ENCODE measurements at regions not wholly inside any gene's neighbourhood (a gene's known extent, or its start where the extent isn't known, plus 50 kb on each side); places are given as distances from the start of the nearest gene placed in this dataset.

GRCh38 chr5:23028445-23029021, 175.4 kb upstream of the CDH12 start:
- Mint-ChIP-seq H3K27me3 (no peaks in the 10 kb centered on the region), H3K4me3 (no peak overlapping the region), H3K9me3 (ENCODE audit: insufficient read depth) (no peaks in the 10 kb centered on the region), H3K4me1 (no peaks in the 10 kb centered on the region), H3K27ac (no peak overlapping the region)
- ATAC-seq (ENCODE audit: low read depth) = no peak
- no CpG with 5 or more reads among the region's 3 CpGs for WGBS (ENCODE audit: insufficient coverage)
- DNase-seq = no peak
- Histone ChIP-seq H3K27me3 (replicated peaks in 1 of 4; ENCODE audit: control extremely low read depth in 1 of 4, control insufficient read depth in 3 of 4, insufficient read depth in 4 of 4, low read length in 3 of 4) (no peaks in the 10 kb centered on the region), H2AFZ (ENCODE audit: insufficient read depth, low read depth, low read length, poor library complexity, severe bottlenecking) (no peak overlapping the region), H3K27ac (ENCODE audit: low read length in 2 of 2) (no peak overlapping the region), H3K4me1 (ENCODE audit: control insufficient read depth in 2 of 2, insufficient read depth in 2 of 2, low read length in 2 of 2) (no peaks in the 10 kb centered on the region), H3K4me3 (ENCODE audit: control extremely low read depth in 1 of 5, extremely low read depth in 1 of 5, insufficient read depth in 1 of 5, low read depth in 2 of 5, low read length in 4 of 5) (no peak overlapping the region), H3K9ac (ENCODE audit: low read length) (no peak overlapping the region), H3K79me2 (ENCODE audit: control insufficient read depth, insufficient read depth, low read length) (no peaks in the 10 kb centered on the region), H3K36me3 (replicated peaks in 1 of 2; ENCODE audit: control extremely low read depth in 1 of 2, control insufficient read depth in 1 of 2, extremely low read depth in 1 of 2, insufficient read depth in 2 of 2, low read length in 1 of 2) (no peaks in the 10 kb centered on the region), H3K9me3 (ENCODE audit: control extremely low read depth in 1 of 3, control insufficient read depth in 2 of 3, insufficient read depth in 1 of 3, low read length in 2 of 3) (no peaks in the 10 kb centered on the region), H4K20me1 (ENCODE audit: control insufficient read depth, insufficient read depth, low read length, poor library complexity, severe bottlenecking) (no peaks in the 10 kb centered on the region), H3K4me2 (replicated peaks; ENCODE audit: low read depth, low read length, poor library complexity, severe bottlenecking) (no peak overlapping the region)
- POLR2A ChIA-PET = no interaction called here
- CTCF ChIA-PET = no interaction called here
- intact Hi-C loops (cut with micrococcal nuclease) = no loop called here
- TF ChIP-seq, protein P1, sequence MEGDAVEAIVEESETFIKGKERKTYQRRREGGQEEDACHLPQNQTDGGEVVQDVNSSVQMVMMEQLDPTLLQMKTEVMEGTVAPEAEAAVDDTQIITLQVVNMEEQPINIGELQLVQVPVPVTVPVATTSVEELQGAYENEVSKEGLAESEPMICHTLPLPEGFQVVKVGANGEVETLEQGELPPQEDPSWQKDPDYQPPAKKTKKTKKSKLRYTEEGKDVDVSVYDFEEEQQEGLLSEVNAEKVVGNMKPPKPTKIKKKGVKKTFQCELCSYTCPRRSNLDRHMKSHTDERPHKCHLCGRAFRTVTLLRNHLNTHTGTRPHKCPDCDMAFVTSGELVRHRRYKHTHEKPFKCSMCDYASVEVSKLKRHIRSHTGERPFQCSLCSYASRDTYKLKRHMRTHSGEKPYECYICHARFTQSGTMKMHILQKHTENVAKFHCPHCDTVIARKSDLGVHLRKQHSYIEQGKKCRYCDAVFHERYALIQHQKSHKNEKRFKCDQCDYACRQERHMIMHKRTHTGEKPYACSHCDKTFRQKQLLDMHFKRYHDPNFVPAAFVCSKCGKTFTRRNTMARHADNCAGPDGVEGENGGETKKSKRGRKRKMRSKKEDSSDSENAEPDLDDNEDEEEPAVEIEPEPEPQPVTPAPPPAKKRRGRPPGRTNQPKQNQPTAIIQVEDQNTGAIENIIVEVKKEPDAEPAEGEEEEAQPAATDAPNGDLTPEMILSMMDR (IDR thresholded peaks at IDR 0.05) = no peak
- no peak for TF ChIP-seq EZH2 (IDR thresholded peaks at IDR 0.05; ENCODE audit: borderline replicate concordance, insufficient read depth, low read depth, low read length, poor library complexity, severe bottlenecking)

- Histone ChIP-seq H3K9me3 (ENCODE audit: control extremely low read depth in 1 of 3, control insufficient read depth in 2 of 3, insufficient read depth in 1 of 3, low read length in 2 of 3) (no peaks in the 10 kb centered on the region), H3K36me3 (replicated peaks in 1 of 2; ENCODE audit: control extremely low read depth in 1 of 2, control insufficient read depth in 1 of 2, extremely low read depth in 1 of 2, insufficient read depth in 2 of 2, low read length in 1 of 2) (no peaks in the 10 kb centered on the region), H3K27ac (ENCODE audit: low read length in 2 of 2) (no peak overlapping the region), H3K4me2 (replicated peaks; ENCODE audit: low read depth, low read length, poor library complexity, severe bottlenecking) (no peak overlapping the region), H3K79me2 (ENCODE audit: control insufficient read depth, insufficient read depth, low read length) (no peaks in the 10 kb centered on the region), H4K20me1 (ENCODE audit: control insufficient read depth, insufficient read depth, low read length, poor library complexity, severe bottlenecking) (no peaks in the 10 kb centered on the region), H3K4me3 (ENCODE audit: control extremely low read depth in 1 of 5, extremely low read depth in 1 of 5, insufficient read depth in 1 of 5, low read depth in 2 of 5, low read length in 4 of 5) (no peak overlapping the region), H3K4me1 (ENCODE audit: control insufficient read depth in 2 of 2, insufficient read depth in 2 of 2, low read length in 2 of 2) (no peaks in the 10 kb centered on the region), H2AFZ (ENCODE audit: insufficient read depth, low read depth, low read length, poor library complexity, severe bottlenecking) (no peak overlapping the region), H3K9ac (ENCODE audit: low read length) (no peak overlapping the region), H3K27me3 (replicated peaks in 1 of 4; ENCODE audit: control extremely low read depth in 1 of 4, control insufficient read depth in 3 of 4, insufficient read depth in 4 of 4, low read length in 3 of 4) (no peaks in the 10 kb centered on the region)
- TF ChIP-seq EZH2 (IDR thresholded peaks at IDR 0.05; ENCODE audit: borderline replicate concordance, insufficient read depth, low read depth, low read length, poor library complexity, severe bottlenecking) = no peak
- Mint-ChIP-seq H3K4me1 (no peaks in the 10 kb centered on the region), H3K27ac (no peak overlapping the region), H3K4me3 (no peak overlapping the region), H3K27me3 (no peaks in the 10 kb centered on the region), H3K9me3 (ENCODE audit: insufficient read depth) (peaks cover 1% of the 10 kb centered on the region)
- DNase-seq = no peak
- intact Hi-C loops (cut with micrococcal nuclease) = no loop called here
- WGBS (ENCODE audit: insufficient coverage) = 83% methylated on average over 2 of the region's 4 CpGs
- ChIA-PET CTCF (no interaction called here), POLR2A (no interaction called here)
- no peak for ATAC-seq (ENCODE audit: low read depth)
Measured at GRCh38 chr5:23027830-23028229, 174.7 kb upstream of the CDH12 start.
